ENCODE measurements at regions not wholly inside any gene's neighbourhood (a gene's known extent, or its start where the extent isn't known, plus 50 kb on each side); places are given as distances from the start of the nearest gene placed in this dataset.

GRCh38 chr20:4324611-4325243 lies 75.6 kb upstream of the ADRA1D start:
- Histone ChIP-seq H3K4me3 (ENCODE audit: low read depth, low read length, poor library complexity, severe bottlenecking) (no peak overlapping the region), H3K9me3 (ENCODE audit: low read length) (no peaks in the 10 kb centered on the region), H4K20me1 (ENCODE audit: insufficient read depth, low read length) (no peaks in the 10 kb centered on the region), H3K79me2 (ENCODE audit: insufficient read depth, low read depth, low read length) (no peaks in the 10 kb centered on the region), H3K9me2 (ENCODE audit: insufficient read depth, low read length) (no peaks in the 10 kb centered on the region), H3K4me2 (ENCODE audit: low read length) (no peak overlapping the region), H3K36me3 (ENCODE audit: insufficient read depth, low read length) (no peaks in the 10 kb centered on the region), H3K4me1 (ENCODE audit: insufficient read depth, low read length, poor library complexity, severe bottlenecking) (no peaks in the 10 kb centered on the region), H2AFZ (ENCODE audit: low read length) (no peak overlapping the region), H3K27ac (ENCODE audit: low read depth, low read length, poor library complexity, severe bottlenecking) (no peak overlapping the region)
- no TSS peak for BruUV-seq (replicated peaks)
- ChIA-PET POLR2A (interaction anchor here (1.0 kb wide), 1 partner anchor 12 kb away, joined by 4 read pairs; no protein-coding TSS in a partner anchor), CTCF (ENCODE audit: unreplicated experiment) (no interaction called here)
- intact Hi-C loops (cut with micrococcal nuclease; ENCODE audit: unreplicated experiment) = no loop called here
- DNase-seq (ENCODE audit: low spot score) = no peak
- no peak for TF ChIP-seq EZH2phosphoT487 (IDR thresholded peaks at IDR 0.05; ENCODE audit: borderline replicate concordance, low read depth, low read length)
- TF ChIP-seq CTCF (conservative IDR thresholded peaks at IDR 0.05; ENCODE audit: low read length) = no peak

- Histone ChIP-seq H4K20me1 (ENCODE audit: insufficient read depth, low read length) (no peaks in the 10 kb centered on the region), H3K4me3 (ENCODE audit: low read depth, low read length, poor library complexity, severe bottlenecking) (no peak overlapping the region), H3K36me3 (ENCODE audit: insufficient read depth, low read length) (no peaks in the 10 kb centered on the region), H3K9me3 (ENCODE audit: low read length) (no peaks in the 10 kb centered on the region), H3K4me1 (ENCODE audit: insufficient read depth, low read length, poor library complexity, severe bottlenecking) (no peaks in the 10 kb centered on the region), H3K4me2 (ENCODE audit: low read length) (no peak overlapping the region), H2AFZ (ENCODE audit: low read length) (no peak overlapping the region), H3K9me2 (ENCODE audit: insufficient read depth, low read length) (no peaks in the 10 kb centered on the region), H3K27ac (ENCODE audit: low read depth, low read length, poor library complexity, severe bottlenecking) (no peak overlapping the region), H3K79me2 (ENCODE audit: insufficient read depth, low read depth, low read length) (no peaks in the 10 kb centered on the region)
- TF ChIP-seq CTCF (conservative IDR thresholded peaks at IDR 0.05; ENCODE audit: low read length) (no peak), EZH2phosphoT487 (IDR thresholded peaks at IDR 0.05; ENCODE audit: borderline replicate concordance, low read depth, low read length) (no peak)
- no TSS peak for BruUV-seq (replicated peaks)
- no peak for DNase-seq (ENCODE audit: low spot score)
- ChIA-PET CTCF (ENCODE audit: unreplicated experiment) (no interaction called here), POLR2A (no interaction called here)
- intact Hi-C loops (cut with micrococcal nuclease; ENCODE audit: unreplicated experiment) = no loop called here
Measured at GRCh38 chr20:4322499-4322898, 73.4 kb upstream of the ADRA1D start.

- H3K4me1 ChIP-seq (ENCODE audit: insufficient read depth, low read length, poor library complexity, severe bottlenecking) = no peaks in the 10 kb centered on the region
Measured at GRCh38 chr20:4320291-4320690, 71.2 kb upstream of the ADRA1D start.

More at GRCh38 chr20:4320291-4320690, 71.2 kb upstream of the ADRA1D start:
- Histone ChIP-seq H3K9me3 (ENCODE audit: low read length) (no peaks in the 10 kb centered on the region), H3K27ac (ENCODE audit: low read depth, low read length, poor library complexity, severe bottlenecking) (no peak overlapping the region), H3K79me2 (ENCODE audit: insufficient read depth, low read depth, low read length) (no peaks in the 10 kb centered on the region), H3K4me2 (ENCODE audit: low read length) (no peak overlapping the region), H3K36me3 (ENCODE audit: insufficient read depth, low read length) (no peaks in the 10 kb centered on the region), H3K4me3 (ENCODE audit: low read depth, low read length, poor library complexity, severe bottlenecking) (no peak overlapping the region), H2AFZ (ENCODE audit: low read length) (no peak overlapping the region), H4K20me1 (ENCODE audit: insufficient read depth, low read length) (no peaks in the 10 kb centered on the region), H3K9me2 (ENCODE audit: insufficient read depth, low read length) (no peaks in the 10 kb centered on the region)
- POLR2A ChIA-PET = interaction anchor here (0.7 kb wide), 1 partner anchor 325 kb away, joined by 5 read pairs; no protein-coding TSS in a partner anchor
- CTCF ChIA-PET (ENCODE audit: unreplicated experiment) = no interaction called here
- intact Hi-C loops (cut with micrococcal nuclease; ENCODE audit: unreplicated experiment) = no loop called here
- BruUV-seq (replicated peaks) = no TSS peak
- DNase-seq (ENCODE audit: low spot score) = no peak
- TF ChIP-seq CTCF (conservative IDR thresholded peaks at IDR 0.05; ENCODE audit: low read length) = no peak
- no peak for TF ChIP-seq EZH2phosphoT487 (IDR thresholded peaks at IDR 0.05; ENCODE audit: borderline replicate concordance, low read depth, low read length)
